ENCODE measurements at regions not wholly inside any gene's neighbourhood (a gene's known extent, or its start where the extent isn't known, plus 50 kb on each side); places are given as distances from the start of the nearest gene placed in this dataset.
"Not testable (repeated sequence)": the region's sequence is repeated elsewhere in the genome, so short reads cannot be mapped to it uniquely, and the experiment has no call there.

DNA sequence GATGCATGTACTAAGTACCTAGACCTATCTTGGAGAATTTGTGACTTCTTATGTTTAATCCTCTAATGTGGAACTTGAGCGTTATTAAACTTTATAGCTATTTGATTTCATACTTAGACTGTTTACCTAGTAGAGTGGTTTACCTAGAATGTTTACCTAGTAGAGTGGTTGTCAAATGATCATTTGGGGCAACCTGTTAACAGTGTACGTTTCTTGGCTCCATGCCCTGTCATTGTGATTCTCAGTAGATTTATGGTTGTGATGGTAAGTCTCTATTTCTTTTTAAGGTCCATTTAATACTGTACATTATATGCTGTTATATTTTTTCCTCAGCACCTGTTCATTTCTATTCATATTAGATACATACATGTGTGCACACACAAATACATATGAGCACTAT lies 233.0 kb upstream of the MAD2L1 start:
- DNase-seq (ENCODE audit: low read depth): no peak

GRCh38 chr4:120293341-120293740 lies 226.7 kb upstream of the MAD2L1 start:
- no peak for DNase-seq (ENCODE audit: low read depth)

- no peak for DNase-seq (ENCODE audit: low read depth)
Observed at GRCh38 chr4:120291541-120291940, 224.9 kb upstream of the MAD2L1 start.

DNA sequence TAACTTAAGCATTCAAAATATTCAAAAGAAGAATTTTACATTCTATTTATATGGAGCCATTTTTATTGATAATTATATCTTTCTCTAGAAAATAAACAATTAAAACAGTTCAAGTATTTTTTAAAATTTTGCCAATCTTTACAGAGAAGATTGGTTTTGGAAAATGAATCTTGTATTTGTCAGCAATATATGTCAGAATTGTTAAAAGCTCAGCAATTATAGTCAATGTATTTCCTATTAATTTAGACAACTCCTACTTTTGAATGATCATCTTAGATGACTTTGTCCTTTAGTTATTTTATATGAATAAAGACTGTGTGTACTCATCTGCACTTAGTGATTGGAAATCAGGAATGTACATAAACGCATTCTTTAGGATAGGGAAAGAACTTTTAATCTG lies 223.9 kb upstream of the MAD2L1 start:
- DNase-seq (ENCODE audit: low read depth): no peak

DNA sequence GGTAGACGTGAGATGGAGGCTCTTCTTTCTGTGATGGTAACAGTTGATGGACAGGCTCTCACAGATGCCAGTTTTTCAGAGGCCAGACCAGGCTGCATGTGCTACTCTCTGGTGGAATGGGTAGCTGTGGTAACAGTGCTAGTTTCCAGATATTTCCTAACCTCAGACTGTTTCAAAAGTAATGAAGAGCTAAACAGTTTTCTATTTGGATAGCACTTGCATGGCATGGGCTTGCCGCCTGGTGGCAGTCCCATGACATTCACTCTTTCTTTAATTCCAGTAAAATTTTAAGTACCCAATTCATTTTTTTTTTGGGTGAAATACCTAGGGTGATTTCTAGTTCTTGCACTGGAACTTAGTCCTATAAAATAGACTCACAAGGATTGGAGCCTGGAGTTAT lies 220.2 kb upstream of the MAD2L1 start:
- no peak for DNase-seq (ENCODE audit: low read depth)

- no peak for DNase-seq (ENCODE audit: low read depth)
Observed at GRCh38 chr4:120281581-120281980, 214.9 kb upstream of the MAD2L1 start.

GRCh38 chr4:120277391-120277790 lies 210.7 kb upstream of the MAD2L1 start:
- no peak for DNase-seq (ENCODE audit: low read depth)

- no peak for DNase-seq (ENCODE audit: low read depth)
Observed at GRCh38 chr4:120266602-120267001, 200.0 kb upstream of the MAD2L1 start.

- DNase-seq (ENCODE audit: low read depth): no peak
Observed at GRCh38 chr4:120263618-120264017, 197.0 kb upstream of the MAD2L1 start.

- no peak for DNase-seq (ENCODE audit: low read depth)
Observed at GRCh38 chr4:120261117-120261516, 194.5 kb upstream of the MAD2L1 start.

DNA sequence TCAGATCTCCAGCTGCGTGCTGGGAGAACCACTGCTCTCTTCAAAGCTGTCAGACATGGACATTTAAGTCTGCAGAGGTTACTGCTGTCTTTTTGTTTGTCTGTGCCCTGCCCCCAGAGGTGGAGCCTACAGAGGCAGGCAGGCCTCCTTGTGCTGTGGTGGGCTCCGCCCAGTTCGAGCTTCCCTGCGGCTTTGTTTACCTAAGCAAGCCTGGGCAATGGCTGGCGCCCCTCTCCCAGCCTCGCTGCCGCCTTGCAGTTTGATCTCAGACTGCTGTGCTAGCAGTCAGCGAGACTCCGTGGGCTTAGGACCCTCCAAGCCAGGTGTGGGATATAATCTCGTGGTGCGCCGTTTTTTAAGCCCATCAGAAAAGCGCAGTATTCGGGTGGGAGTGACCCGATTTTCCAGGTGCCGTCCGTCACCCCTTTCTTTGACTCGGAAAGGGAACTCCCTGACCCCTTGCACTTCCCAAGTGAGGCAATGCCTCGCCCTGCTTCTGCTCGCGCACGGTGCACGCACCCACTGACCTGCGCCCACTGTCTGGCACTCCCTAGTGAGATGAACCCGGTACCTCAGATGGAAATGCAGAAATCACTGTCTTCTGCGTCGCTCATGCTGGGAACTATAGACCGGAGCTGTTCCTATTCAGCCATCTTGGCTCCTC lies 189.6 kb upstream of the MAD2L1 start:
- DNase-seq (ENCODE audit: low read depth): not testable (repeated sequence)

GRCh38 chr4:120238277-120238973 lies 171.8 kb upstream of the MAD2L1 start:
- DNase-seq (ENCODE audit: low read depth): no peak

- no peak for DNase-seq (ENCODE audit: low read depth)
Observed at GRCh38 chr4:120236873-120237272, 170.2 kb upstream of the MAD2L1 start.

GRCh38 chr4:120232050-120232449 lies 165.4 kb upstream of the MAD2L1 start:
- DNase-seq (ENCODE audit: low read depth): no peak

DNA sequence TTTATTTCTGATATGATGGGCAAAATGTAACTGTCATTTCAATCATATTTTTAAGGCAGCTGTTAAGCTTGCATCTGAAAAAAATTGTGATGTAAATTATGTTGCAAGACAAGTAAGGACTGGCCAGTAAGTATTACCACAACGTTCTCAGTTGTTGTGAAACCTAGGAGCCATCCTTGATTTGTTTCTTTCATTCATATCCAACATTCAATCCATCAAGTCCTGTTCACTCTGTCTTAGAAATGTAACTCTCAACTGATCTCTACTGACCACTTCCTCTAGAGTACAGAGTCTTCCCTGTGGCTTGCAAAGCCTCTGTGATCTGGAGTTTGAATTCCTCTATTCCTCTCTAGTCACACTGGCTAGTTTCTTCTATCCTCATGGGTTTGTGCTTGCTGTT lies 161.4 kb upstream of the MAD2L1 start:
- DNase-seq (ENCODE audit: low read depth): no peak

- DNase-seq (ENCODE audit: low read depth): no peak
Observed at GRCh38 chr4:120227554-120227953, 160.9 kb upstream of the MAD2L1 start.

DNA sequence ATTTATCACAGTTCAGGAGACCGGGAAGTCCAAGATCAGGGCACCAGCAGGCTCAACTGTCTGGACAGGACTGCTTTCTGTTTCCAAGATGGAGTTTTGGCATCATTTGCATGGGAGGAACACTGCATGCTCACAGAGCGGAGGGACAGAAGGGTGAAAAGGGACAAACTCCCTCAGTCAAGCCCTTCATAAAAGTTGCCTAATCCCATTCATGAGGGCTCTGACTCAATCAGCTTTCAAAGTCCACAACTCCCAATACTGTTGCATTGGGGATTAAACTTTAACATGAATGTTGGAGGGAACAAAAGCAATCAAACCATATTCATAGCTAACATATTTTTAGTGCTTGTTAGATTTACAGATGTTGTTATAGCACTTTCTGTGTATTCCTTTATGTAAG lies 158.9 kb upstream of the MAD2L1 start:
- DNase-seq (ENCODE audit: low read depth): no peak

DNA sequence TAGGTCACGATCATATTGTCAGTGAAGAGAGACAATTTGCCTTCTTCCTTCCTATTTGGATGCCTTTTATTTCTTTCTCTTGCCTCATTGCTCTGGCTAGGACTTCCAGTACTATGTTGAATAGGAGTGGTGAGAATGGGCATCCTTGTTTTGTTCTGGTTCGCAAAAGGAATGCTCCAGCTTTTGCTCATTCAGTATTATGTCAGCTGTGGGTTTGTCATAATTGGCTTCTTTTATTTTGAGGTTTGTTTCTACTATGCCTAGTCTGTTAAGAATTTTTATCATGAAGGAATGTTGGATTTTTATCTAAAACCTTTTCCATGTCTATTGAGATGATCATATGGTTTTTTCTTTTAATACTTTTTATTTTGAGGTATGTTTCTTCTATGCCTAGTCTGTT lies 152.3 kb upstream of the MAD2L1 start:
- DNase-seq (ENCODE audit: low read depth): no peak

- no peak for DNase-seq (ENCODE audit: low read depth)
Observed at GRCh38 chr4:120215350-120215749, 148.7 kb upstream of the MAD2L1 start.

DNA sequence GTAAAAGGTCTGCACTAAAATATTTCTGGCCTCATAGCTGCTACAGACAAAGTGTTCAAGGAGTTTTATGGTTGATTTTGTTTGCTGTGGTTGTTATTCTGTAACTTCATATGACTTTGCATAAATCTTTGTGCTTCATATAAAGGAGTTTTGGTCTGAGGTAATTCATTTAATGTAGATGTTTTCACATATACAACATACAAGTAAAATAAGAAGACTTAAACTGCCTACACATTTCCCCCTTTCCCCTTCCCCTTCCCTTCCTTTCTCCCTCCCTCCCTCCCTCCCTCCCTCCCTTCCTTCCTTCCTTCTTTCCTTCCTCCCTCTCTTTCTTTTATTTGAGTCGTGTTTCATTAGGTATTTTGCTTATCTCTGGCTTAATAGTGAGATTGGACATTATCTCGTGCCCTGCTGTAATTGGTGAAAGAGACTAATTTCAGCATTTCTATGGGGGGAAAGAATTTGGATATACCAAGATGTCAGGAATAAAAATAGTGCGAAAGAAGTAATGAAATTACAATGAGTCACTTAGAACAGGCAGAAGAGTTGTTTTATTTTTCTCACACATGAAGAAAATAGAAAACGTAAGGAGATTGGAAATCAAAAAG lies 144.9 kb upstream of the MAD2L1 start:
- DNase-seq (ENCODE audit: low read depth): no peak

GRCh38 chr4:120209706-120210105 lies 143.1 kb upstream of the MAD2L1 start:
- no peak for DNase-seq (ENCODE audit: low read depth)

- DNase-seq (ENCODE audit: low read depth): no peak
Observed at GRCh38 chr4:120207021-120207420, 140.4 kb upstream of the MAD2L1 start.

DNA sequence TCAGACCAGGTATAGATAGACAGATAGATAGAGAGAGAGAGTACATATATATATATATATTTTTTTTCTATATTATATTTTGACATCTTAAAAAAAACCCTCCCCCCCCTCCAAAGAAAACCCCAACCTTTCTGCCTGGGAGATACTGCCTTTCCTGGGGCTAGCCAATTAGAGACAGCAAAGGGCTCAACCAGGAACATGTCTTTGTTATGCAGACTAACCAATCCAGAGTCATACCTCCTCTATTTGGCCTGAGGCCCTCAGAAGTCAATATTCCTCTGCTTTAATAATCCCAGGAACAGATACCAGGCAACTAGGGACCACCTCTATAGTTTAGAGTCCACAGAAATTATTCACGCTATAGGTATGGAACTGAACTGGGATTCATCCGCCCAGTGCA lies 135.6 kb upstream of the MAD2L1 start:
- DNase-seq (ENCODE audit: low read depth): no peak

Measured in EH (cell line).